ENCODE measurements at regions not wholly inside any gene's neighbourhood (a gene's known extent, or its start where the extent isn't known, plus 50 kb on each side); places are given as distances from the start of the nearest gene placed in this dataset.

GRCh38 chrX:20664774-20665173 lies 398.1 kb upstream of the RPS6KA3 start:
- H3F3A ChIP-seq (ENCODE audit: insufficient read depth, low read depth), result no peaks in the 10 kb centered on the region
- no peak overlapping the region for H2AFZ ChIP-seq
- no peaks in the 10 kb centered on the region for H3K4me1 ChIP-seq (replicated peaks; ENCODE audit: insufficient read depth)
- H3K79me2 ChIP-seq (ENCODE audit: low read depth), result no peaks in the 10 kb centered on the region
- no peaks in the 10 kb centered on the region for H3K27me3 ChIP-seq (ENCODE audit: insufficient read depth, low read depth)
- intact Hi-C loops (cut with micrococcal nuclease; ENCODE audit: unreplicated experiment), result no loop called here
- ChIA-PET POLR2A (ENCODE audit: unreplicated experiment) (no interaction called here), CTCF (no interaction called here)
- H3K9me3 ChIP-seq (ENCODE audit: insufficient read depth, low read depth), result no peaks in the 10 kb centered on the region
- no peak overlapping the region for H3K4me3 ChIP-seq
- no peak overlapping the region for H3K27ac ChIP-seq
- TF ChIP-seq EZH2 (IDR thresholded peaks at IDR 0.05; ENCODE audit: low read depth), result no peak
- TF ChIP-seq, protein P1, sequence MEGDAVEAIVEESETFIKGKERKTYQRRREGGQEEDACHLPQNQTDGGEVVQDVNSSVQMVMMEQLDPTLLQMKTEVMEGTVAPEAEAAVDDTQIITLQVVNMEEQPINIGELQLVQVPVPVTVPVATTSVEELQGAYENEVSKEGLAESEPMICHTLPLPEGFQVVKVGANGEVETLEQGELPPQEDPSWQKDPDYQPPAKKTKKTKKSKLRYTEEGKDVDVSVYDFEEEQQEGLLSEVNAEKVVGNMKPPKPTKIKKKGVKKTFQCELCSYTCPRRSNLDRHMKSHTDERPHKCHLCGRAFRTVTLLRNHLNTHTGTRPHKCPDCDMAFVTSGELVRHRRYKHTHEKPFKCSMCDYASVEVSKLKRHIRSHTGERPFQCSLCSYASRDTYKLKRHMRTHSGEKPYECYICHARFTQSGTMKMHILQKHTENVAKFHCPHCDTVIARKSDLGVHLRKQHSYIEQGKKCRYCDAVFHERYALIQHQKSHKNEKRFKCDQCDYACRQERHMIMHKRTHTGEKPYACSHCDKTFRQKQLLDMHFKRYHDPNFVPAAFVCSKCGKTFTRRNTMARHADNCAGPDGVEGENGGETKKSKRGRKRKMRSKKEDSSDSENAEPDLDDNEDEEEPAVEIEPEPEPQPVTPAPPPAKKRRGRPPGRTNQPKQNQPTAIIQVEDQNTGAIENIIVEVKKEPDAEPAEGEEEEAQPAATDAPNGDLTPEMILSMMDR (conservative IDR thresholded peaks at IDR 0.05), result no peak
- no peaks in the 10 kb centered on the region for H4K20me1 ChIP-seq (ENCODE audit: insufficient read depth)
- H3K9me2 ChIP-seq (ENCODE audit: insufficient read depth), result no peaks in the 10 kb centered on the region
- no peaks in the 10 kb centered on the region for H3K36me3 ChIP-seq (ENCODE audit: low read depth)
- H3K4me2 ChIP-seq, result no peak overlapping the region
- BruUV-seq (replicated peaks), result no TSS peak
- DNase-seq, result no peak

- no peaks in the 10 kb centered on the region for H3F3A ChIP-seq (ENCODE audit: insufficient read depth, low read depth)
- no peaks in the 10 kb centered on the region for H3K27me3 ChIP-seq (ENCODE audit: insufficient read depth, low read depth)
- H3K9me3 ChIP-seq (ENCODE audit: insufficient read depth, low read depth), result no peaks in the 10 kb centered on the region
- H3K79me2 ChIP-seq (ENCODE audit: low read depth), result no peaks in the 10 kb centered on the region
- TF ChIP-seq, protein P1 (conservative IDR thresholded peaks at IDR 0.05), result no peak
- no peak for TF ChIP-seq EZH2 (IDR thresholded peaks at IDR 0.05; ENCODE audit: low read depth)
- no peak overlapping the region for H3K4me3 ChIP-seq
- no peaks in the 10 kb centered on the region for H3K36me3 ChIP-seq (ENCODE audit: low read depth)
- DNase-seq, result no peak
- no peak overlapping the region for H3K4me2 ChIP-seq
- H3K9me2 ChIP-seq (ENCODE audit: insufficient read depth), result no peaks in the 10 kb centered on the region
- intact Hi-C loops (cut with micrococcal nuclease; ENCODE audit: unreplicated experiment), result no loop called here
- POLR2A ChIA-PET (ENCODE audit: unreplicated experiment), result no interaction called here
- no TSS peak for BruUV-seq (replicated peaks)
- no peak overlapping the region for H3K27ac ChIP-seq
- no peak overlapping the region for H2AFZ ChIP-seq
- H4K20me1 ChIP-seq (ENCODE audit: insufficient read depth), result no peaks in the 10 kb centered on the region
- CTCF ChIA-PET, result no interaction called here
- H3K4me1 ChIP-seq (replicated peaks; ENCODE audit: insufficient read depth), result no peaks in the 10 kb centered on the region
Measured at GRCh38 chrX:20664131-20664530, 397.4 kb upstream of the RPS6KA3 start.

GRCh38 chrX:20663336-20663735 lies 396.6 kb upstream of the RPS6KA3 start:
- Histone ChIP-seq H3K4me2 (no peak overlapping the region), H3F3A (ENCODE audit: insufficient read depth, low read depth) (no peaks in the 10 kb centered on the region), H3K27ac (no peak overlapping the region), H2AFZ (no peak overlapping the region), H3K27me3 (ENCODE audit: insufficient read depth, low read depth) (no peaks in the 10 kb centered on the region), H4K20me1 (ENCODE audit: insufficient read depth) (no peaks in the 10 kb centered on the region), H3K79me2 (ENCODE audit: low read depth) (no peaks in the 10 kb centered on the region), H3K4me1 (replicated peaks; ENCODE audit: insufficient read depth) (no peaks in the 10 kb centered on the region), H3K36me3 (ENCODE audit: low read depth) (no peaks in the 10 kb centered on the region), H3K9me2 (ENCODE audit: insufficient read depth) (no peaks in the 10 kb centered on the region), H3K4me3 (no peak overlapping the region), H3K9me3 (ENCODE audit: insufficient read depth, low read depth) (no peaks in the 10 kb centered on the region)
- TF ChIP-seq, protein P1 (conservative IDR thresholded peaks at IDR 0.05), result no peak
- TF ChIP-seq EZH2 (IDR thresholded peaks at IDR 0.05; ENCODE audit: low read depth), result no peak
- ChIA-PET POLR2A (ENCODE audit: unreplicated experiment) (no interaction called here), CTCF (no interaction called here)
- DNase-seq, result no peak
- intact Hi-C loops (cut with micrococcal nuclease; ENCODE audit: unreplicated experiment), result no loop called here
- no TSS peak for BruUV-seq (replicated peaks)

All from PC-9 (cell line).